ENCODE measurements at regions not wholly inside any gene's neighbourhood (a gene's known extent, or its start where the extent isn't known, plus 50 kb on each side); places are given as distances from the start of the nearest gene placed in this dataset.
"Not testable (repeated sequence)": the region's sequence is repeated elsewhere in the genome, so short reads cannot be mapped to it uniquely, and the experiment has no call there.

DNA sequence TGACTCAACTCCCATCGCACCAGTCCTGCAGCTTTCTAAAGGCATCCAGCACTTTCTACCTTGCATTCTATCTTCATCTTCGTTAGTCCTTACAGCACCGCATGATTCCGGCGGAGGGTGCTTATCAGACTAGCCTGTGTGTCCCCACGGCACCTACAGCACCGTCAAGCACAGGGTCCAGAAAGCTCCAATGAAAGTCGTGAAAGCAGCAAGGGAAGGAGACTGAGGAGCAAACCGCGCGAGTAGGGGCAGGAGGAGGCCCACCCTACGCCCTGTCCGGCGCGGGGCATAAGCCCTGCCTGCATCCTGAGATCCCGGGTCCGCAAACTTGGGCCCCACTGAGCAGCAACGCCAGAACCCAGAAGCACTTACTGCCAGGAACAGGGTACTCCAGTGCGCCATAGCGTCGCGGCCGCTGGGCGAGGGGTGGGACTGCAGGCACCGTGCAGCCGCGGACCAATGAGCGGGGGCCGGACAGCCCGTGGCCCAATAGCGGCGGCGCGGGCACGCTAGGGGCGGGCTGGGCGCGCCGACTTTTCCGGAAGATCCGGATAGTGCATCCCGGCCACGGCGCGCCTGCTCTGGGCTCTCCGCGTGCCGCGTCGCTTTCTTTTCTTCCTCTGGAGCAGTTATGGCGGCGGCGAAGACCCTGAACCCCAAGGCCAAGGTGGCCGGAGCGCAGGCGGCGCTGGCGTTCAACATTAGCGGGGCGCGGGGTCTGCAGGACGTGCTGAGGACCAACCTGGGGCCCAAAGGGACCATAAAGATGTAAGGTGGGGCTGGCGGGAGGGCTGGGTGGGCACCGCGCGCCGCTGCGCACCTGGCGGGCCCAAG lies 122.1 kb upstream of the VKORC1L1 start:
- peak; percentile 29 for TF ChIP-seq CTCF (IDR thresholded peaks at IDR 0.05)
- peaks cover 3% of the 10 kb centered on the region for H3K36me3 ChIP-seq
- ATAC-seq (ENCODE audit: insufficient number of reproducible peaks, low FRiP score, low read depth): peak; percentile 89
- H3K4me1 ChIP-seq (ENCODE audit: control insufficient read depth in 1 of 2, low read depth in 2 of 2): peaks cover 7 to 39% of the 10 kb centered on the region in 2 donors
- no peaks in the 10 kb centered on the region for H3K27me3 ChIP-seq (replicated peaks; ENCODE audit: insufficient read depth)
- H3K27ac ChIP-seq: peak overlapping the region; percentile 76 to 91
- DNase-seq (ENCODE audit: low spot score): peak; percentile 52
- H3K4me3 ChIP-seq: peak overlapping the region; percentile 99
- H3K9me3 ChIP-seq: no peaks in the 10 kb centered on the region

DNA sequence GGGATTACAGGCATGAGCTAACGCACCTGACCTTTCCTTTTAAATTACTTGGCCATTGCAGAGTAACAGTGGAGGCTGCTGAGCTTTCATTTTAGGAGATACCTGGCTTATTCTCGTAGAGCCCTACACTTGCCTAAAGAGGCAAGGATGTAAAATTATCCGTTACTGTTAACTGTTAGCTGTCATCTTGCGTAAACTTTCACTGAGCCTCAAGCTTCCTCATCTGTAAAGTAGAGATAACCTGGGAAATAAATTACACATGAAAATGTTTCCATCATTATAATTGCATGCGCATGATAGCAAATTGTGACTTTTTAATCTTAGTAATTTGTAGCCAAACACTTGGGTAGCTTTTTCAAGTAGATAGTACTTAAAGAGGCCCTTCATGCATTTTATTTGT lies 118.8 kb upstream of the VKORC1L1 start:
- not testable (repeated sequence) for DNase-seq (ENCODE audit: low spot score); H3K9me3 ChIP-seq; H3K27me3 ChIP-seq (replicated peaks; ENCODE audit: insufficient read depth); H3K27ac ChIP-seq; ATAC-seq (ENCODE audit: insufficient number of reproducible peaks, low FRiP score, low read depth); H3K4me3 ChIP-seq; H3K36me3 ChIP-seq
- H3K4me1 ChIP-seq (ENCODE audit: control insufficient read depth in 1 of 2, low read depth in 2 of 2): peaks cover 4 to 28% of the 10 kb centered on the region in 2 donors

DNA sequence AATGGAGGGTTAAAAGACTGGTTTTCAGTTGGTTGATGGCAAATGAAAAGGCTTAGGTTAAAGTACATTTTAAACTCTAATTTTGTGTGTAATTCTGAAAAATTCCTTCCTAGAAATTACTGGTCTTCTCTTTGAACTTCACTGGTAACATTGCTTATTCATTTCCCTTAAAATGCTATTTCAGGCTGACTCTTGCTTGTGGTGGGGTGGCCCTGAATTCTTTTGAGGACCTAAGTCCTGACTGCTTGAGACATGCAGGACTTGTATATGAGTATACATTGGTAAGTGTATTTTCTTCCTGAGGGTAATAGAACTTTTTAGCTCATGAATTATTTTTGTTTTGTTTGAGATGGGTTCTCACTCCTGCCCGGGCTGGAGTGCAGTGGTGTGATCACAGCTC lies 113.9 kb upstream of the VKORC1L1 start:
- H3K27me3 ChIP-seq (replicated peaks; ENCODE audit: insufficient read depth); H3K4me3 ChIP-seq; DNase-seq (ENCODE audit: low spot score); H3K27ac ChIP-seq; H3K36me3 ChIP-seq; H3K9me3 ChIP-seq; H3K4me1 ChIP-seq (ENCODE audit: control insufficient read depth in 1 of 2, low read depth in 2 of 2); ATAC-seq (ENCODE audit: insufficient number of reproducible peaks, low FRiP score, low read depth): not testable (repeated sequence)

GRCh38 chr7:65762712-65763111 lies 110.2 kb upstream of the VKORC1L1 start:
- H3K4me3 ChIP-seq; H3K4me1 ChIP-seq (ENCODE audit: control insufficient read depth in 1 of 2, low read depth in 2 of 2); ATAC-seq (ENCODE audit: insufficient number of reproducible peaks, low FRiP score, low read depth); DNase-seq (ENCODE audit: low spot score); H3K9me3 ChIP-seq; H3K27ac ChIP-seq; H3K36me3 ChIP-seq; H3K27me3 ChIP-seq (replicated peaks; ENCODE audit: insufficient read depth): not testable (repeated sequence)

DNA sequence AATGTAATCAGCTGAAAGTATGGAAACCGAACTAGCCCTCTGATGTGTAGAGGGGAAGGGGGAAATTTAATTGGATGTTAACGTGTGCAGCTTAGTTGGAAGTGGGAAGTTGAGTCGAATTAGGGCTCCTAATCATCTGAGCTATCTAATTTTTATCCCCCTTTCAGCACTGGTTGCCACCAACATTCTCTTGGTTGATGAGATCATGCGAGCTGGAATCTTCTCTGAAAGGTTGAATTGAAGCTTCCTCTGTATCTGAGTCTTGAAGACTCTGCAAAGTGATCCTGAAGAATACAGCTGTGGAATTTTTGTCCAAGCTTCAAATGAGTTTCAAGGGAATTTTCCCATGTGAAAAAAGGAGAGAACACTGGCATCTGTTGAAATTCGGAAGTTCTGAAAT lies 109.8 kb upstream of the VKORC1L1 start:
- not testable (repeated sequence) for ATAC-seq (ENCODE audit: insufficient number of reproducible peaks, low FRiP score, low read depth)

DNA sequence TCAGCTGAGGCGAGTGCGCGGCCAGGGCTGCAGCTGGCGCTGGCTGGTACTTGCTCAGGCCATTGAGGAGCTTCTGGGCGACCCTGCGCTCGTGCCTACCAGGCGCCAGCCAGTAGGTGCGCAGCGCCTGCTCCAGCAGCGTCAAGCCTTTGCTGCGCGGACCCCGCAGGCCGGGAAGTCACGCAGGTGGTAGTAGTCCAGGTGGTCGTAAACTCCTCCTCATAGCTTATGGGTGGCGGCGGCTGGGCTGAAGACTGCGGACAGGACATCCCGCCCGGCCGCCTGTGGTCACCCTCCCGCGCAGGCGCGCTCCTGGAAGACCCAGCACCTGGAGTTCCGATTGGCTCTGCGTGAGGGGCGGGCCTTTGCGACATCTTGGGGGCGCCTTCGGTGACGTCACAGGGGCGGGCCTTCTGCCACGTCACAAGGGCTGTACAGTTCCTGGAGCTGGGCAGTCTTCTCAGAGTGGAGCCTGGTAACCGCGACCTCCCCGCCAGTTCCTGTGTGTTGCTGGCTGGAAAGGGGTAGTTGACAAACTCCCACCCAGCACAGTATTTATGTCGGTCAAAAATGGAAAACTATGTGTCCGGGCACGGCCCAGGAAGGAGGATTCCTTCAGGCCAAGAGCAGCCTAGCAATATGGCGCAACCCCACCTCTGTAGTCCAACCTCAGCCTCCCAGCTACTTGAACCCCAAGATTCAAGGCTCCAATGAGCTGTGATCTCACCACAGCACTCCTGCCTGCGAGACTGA lies 102.2 kb upstream of the VKORC1L1 start:
- not testable (repeated sequence) for H3K4me1 ChIP-seq (ENCODE audit: control insufficient read depth in 1 of 2, low read depth in 2 of 2); H3K9me3 ChIP-seq; H3K27me3 ChIP-seq (replicated peaks; ENCODE audit: insufficient read depth); H3K36me3 ChIP-seq
- DNase-seq (ENCODE audit: low spot score): peak; percentile 73
- peak; percentile 97 for ATAC-seq (ENCODE audit: insufficient number of reproducible peaks, low FRiP score, low read depth)
- Histone ChIP-seq H3K4me3 (peak overlapping the region; percentile 80), H3K27ac (peak overlapping the region; percentile 82 to 93)

More for the DNA sequence above, 109.8 kb upstream of the VKORC1L1 start:
- not testable (repeated sequence) for H3K27ac ChIP-seq; H3K4me3 ChIP-seq; H3K9me3 ChIP-seq; H3K36me3 ChIP-seq; H3K27me3 ChIP-seq (replicated peaks; ENCODE audit: insufficient read depth); DNase-seq (ENCODE audit: low spot score); H3K4me1 ChIP-seq (ENCODE audit: control insufficient read depth in 1 of 2, low read depth in 2 of 2)

DNA sequence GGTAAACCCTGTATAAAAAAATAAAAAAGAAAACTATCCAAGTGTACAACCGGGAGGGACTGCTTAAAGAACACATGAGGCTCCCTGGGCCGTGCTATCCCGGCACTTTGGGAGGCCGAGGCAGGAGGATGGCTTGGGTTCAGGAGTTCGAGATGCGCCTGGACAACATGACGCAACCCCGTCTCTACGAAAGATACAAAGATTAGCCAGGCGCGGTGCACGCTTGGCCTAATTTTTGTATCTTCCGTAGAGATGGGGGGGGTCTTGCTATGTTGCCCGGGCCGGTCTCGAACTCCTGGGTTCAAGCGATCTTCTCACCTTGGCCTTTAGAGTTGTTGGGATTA lies 101.7 kb upstream of the VKORC1L1 start:
- H3K36me3 ChIP-seq; H3K27me3 ChIP-seq (replicated peaks; ENCODE audit: insufficient read depth); DNase-seq (ENCODE audit: low spot score); H3K4me1 ChIP-seq (ENCODE audit: control insufficient read depth in 1 of 2, low read depth in 2 of 2); ATAC-seq (ENCODE audit: insufficient number of reproducible peaks, low FRiP score, low read depth); H3K9me3 ChIP-seq: not testable (repeated sequence)
- H3K4me3 ChIP-seq: peak overlapping the region; percentile 80
- H3K27ac ChIP-seq: peak overlapping the region; percentile 82 to 93

DNA sequence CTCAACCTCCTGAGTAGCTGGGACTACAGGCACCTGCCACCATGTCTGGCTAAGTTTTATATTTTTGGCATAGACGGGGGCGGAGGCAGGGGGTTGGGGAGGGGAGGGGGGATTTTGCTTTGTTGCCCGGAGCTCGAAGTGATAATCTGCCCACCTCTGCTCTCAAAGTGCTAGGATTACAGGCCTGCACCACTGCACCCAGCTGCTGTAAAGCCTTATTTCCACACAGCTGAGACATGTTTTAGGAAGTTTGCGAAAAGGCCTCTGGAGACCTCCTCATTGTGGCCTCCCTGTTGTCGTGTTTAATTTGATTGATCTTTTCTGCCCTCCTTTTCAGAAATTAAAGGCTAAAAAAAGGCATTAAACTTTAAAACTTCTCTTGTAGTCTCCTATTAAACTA lies 96.2 kb upstream of the VKORC1L1 start:
- H3K9me3 ChIP-seq; DNase-seq (ENCODE audit: low spot score); H3K4me1 ChIP-seq (ENCODE audit: control insufficient read depth in 1 of 2, low read depth in 2 of 2); H3K27ac ChIP-seq; H3K4me3 ChIP-seq; H3K27me3 ChIP-seq (replicated peaks; ENCODE audit: insufficient read depth); H3K36me3 ChIP-seq; ATAC-seq (ENCODE audit: insufficient number of reproducible peaks, low FRiP score, low read depth): not testable (repeated sequence)

DNA sequence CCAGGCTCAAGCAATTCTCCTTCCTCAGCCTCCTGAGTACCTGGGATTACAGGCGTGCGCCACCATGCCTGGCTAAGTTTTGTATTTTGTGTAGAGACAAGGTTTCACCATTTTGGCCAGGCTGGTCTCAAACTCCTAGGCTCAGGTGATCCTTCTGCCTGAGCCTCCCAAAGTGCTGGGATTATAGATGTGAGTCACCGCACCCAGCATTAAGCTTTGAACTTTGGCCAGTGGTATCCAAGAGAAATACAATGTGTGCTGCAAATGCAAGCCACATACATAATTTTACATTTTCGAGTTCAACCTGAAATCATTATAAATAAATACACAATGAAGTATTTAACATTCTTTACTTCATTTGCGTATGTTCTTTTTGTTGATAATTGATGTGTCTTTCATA lies 82.9 kb upstream of the VKORC1L1 start:
- DNase-seq (ENCODE audit: low spot score); H3K4me1 ChIP-seq (ENCODE audit: control insufficient read depth in 1 of 2, low read depth in 2 of 2); H3K4me3 ChIP-seq; H3K27ac ChIP-seq; ATAC-seq (ENCODE audit: insufficient number of reproducible peaks, low FRiP score, low read depth); H3K9me3 ChIP-seq; H3K36me3 ChIP-seq; H3K27me3 ChIP-seq (replicated peaks; ENCODE audit: insufficient read depth): not testable (repeated sequence)

DNA sequence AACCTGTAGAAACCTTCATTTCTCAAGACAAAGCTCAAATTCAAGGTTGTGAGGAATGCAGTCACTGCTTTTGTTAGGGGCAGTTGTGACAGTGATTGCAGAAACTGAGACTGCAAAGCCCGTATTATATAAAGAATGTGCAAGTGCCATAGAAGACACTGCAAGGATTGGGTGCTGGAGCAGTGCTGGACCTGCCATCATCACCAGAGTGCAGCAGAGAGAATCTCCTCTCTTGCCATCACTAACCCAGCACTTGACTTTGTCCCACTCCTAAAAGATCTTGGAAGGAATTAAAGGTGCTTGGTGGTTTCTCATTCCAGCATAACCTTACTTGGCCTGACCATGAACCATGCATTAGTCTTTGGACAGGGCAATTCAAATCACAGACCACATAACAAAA lies 81.1 kb upstream of the VKORC1L1 start:
- not testable (repeated sequence) for H3K4me1 ChIP-seq (ENCODE audit: control insufficient read depth in 1 of 2, low read depth in 2 of 2); H3K4me3 ChIP-seq; H3K36me3 ChIP-seq; DNase-seq (ENCODE audit: low spot score); H3K27ac ChIP-seq; ATAC-seq (ENCODE audit: insufficient number of reproducible peaks, low FRiP score, low read depth); H3K9me3 ChIP-seq; H3K27me3 ChIP-seq (replicated peaks; ENCODE audit: insufficient read depth)

DNA sequence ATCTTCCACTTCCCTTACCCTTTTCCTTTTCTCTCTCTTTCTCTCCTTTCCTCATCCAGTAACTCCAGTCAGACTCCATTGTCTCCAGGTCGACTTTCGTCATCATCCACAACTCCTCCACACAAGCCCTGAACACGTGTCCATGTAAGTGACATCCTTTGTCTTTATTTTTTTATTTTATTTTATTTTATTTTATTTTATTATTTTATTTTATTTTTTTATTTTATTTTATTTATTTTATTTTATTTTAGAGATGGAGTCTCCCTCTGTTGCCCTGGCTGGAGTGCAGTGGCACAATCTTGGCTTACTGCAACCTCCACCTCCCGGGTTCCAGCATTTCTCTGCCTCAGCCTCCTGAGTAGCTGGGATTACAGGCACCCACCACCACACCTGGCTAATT lies 80.1 kb upstream of the VKORC1L1 start:
- not testable (repeated sequence) for H3K27ac ChIP-seq; H3K4me1 ChIP-seq (ENCODE audit: control insufficient read depth in 1 of 2, low read depth in 2 of 2)

More for the DNA sequence above, 80.1 kb upstream of the VKORC1L1 start:
- ATAC-seq (ENCODE audit: insufficient number of reproducible peaks, low FRiP score, low read depth); H3K4me3 ChIP-seq; H3K27me3 ChIP-seq (replicated peaks; ENCODE audit: insufficient read depth); H3K9me3 ChIP-seq; H3K36me3 ChIP-seq; DNase-seq (ENCODE audit: low spot score): not testable (repeated sequence)
